Mesothelial cell of epicardium (in vitro differentiated cells): ENCODE measurements at regions not wholly inside any gene's neighbourhood (a gene's known extent, or its start where the extent isn't known, plus 50 kb on each side); places are given as distances from the start of the nearest gene placed in this dataset.

Experiments used
- DNase-seq, 2 experiments: peaks; one replicate each; pipeline ENCODE4 v3.0.0; 2021; ENCODE audit warnings: low spot score in 2 of 2; ENCODE audit not compliant: unreplicated experiment in 2 of 2
- H3K27ac Mint-ChIP-seq: 2 replicates; pipeline ENCODE4 v1.8.0; 2021; ENCODE audit warnings: mixed read lengths
- H3K27me3 Mint-ChIP-seq: 2 replicates; pipeline ENCODE4 v1.8.0; 2021; ENCODE audit warnings: low read depth, mixed read lengths
- H3K36me3 Mint-ChIP-seq: 2 replicates; pipeline ENCODE4 v1.8.0; 2021; ENCODE audit warnings: mixed read lengths
- H3K4me1 Mint-ChIP-seq: 2 replicates; pipeline ENCODE4 v1.8.0; 2021; ENCODE audit warnings: mixed read lengths
- H3K4me3 Mint-ChIP-seq: 2 replicates; pipeline ENCODE4 v1.8.0; 2021; ENCODE audit warnings: mild to moderate bottlenecking, moderate library complexity, mixed read lengths
- H3K9me3 Mint-ChIP-seq: 2 replicates; pipeline ENCODE4 v1.8.0; 2021; ENCODE audit warnings: mixed read lengths
- CTCF ChIP-seq: fragments of 200-600 bp; sonication (generic); IDR thresholded peaks from one replicate; pipeline ENCODE4 v1.5.0; 2021; ENCODE audit warnings: antibody characterized with exemption; ENCODE audit not compliant: unreplicated experiment

DNA sequence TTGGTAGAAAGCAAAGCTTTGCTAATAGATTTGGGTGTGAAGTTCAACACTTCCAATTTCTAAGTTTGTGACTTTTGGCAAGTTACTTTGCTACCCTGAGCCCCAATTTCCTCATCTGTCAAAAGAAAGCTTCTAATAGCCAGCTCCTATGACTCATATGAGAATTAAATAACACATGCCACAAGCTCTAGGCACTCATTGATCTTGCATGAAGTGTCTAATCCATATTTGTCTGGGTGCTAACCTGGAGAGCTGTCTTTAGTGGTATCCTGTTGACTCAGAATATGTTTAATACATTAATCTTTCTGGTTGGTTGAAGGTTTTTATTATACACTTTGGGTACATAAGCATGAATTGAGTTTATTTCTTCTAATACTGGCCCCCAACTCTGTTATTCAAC lies 188.8 kb downstream of the POSTN start:
- no peaks in the 10 kb centered on the region for H3K36me3 Mint-ChIP-seq
- peak overlapping the region; percentile 37 for H3K27ac Mint-ChIP-seq
- no peak overlapping the region for H3K4me3 Mint-ChIP-seq
- DNase-seq = no peak
- peaks cover 51% of the 10 kb centered on the region for H3K4me1 Mint-ChIP-seq
- H3K27me3 Mint-ChIP-seq = no peaks in the 10 kb centered on the region
- no peak for TF ChIP-seq CTCF
- H3K9me3 Mint-ChIP-seq = peaks cover 8% of the 10 kb centered on the region

DNA sequence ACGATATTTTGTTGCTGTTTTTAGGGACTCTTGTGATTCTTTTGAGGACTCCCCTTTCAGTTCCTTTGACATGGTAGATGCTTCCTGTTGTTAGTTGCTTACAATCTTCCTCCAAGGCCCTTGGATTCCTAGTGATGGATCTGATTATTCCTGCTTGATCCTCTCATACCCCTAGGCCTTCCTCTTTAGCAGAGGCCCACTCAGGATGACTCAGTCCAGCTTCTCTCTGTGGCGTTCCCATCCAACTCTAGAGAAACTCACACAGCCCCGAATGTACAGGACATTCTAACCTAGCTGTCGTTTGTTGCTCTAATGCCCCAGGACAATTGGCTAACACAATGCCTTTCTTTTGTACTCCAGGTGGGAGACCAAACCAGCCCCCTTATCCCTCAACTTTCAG lies 191.4 kb downstream of the POSTN start:
- H3K4me1 Mint-ChIP-seq = peaks cover 32% of the 10 kb centered on the region
- no peak overlapping the region for H3K4me3 Mint-ChIP-seq
- no peak overlapping the region for H3K27ac Mint-ChIP-seq
- peaks cover 9% of the 10 kb centered on the region for H3K9me3 Mint-ChIP-seq
- no peaks in the 10 kb centered on the region for H3K36me3 Mint-ChIP-seq
- DNase-seq = no peak
- no peak for TF ChIP-seq CTCF
- H3K27me3 Mint-ChIP-seq = no peaks in the 10 kb centered on the region

DNA sequence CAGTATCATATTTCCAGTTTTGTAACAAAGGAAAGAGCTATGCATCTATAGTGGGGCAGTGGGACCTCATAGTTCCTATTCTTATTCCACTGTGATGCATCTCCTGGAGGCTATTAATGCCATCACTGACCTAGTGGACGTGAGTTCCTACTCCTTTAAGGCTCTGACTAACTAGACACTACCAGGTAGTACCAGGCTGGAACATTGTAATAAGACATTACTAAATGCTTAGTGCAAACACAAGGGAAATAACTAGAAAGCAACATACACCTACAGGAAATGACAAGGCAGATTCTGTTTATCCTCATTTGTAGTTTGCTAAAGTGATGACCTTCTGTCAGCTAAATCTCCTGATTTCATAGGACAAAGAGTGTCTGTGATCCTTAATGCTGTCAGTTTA lies 192.5 kb downstream of the POSTN start:
- no peak for TF ChIP-seq CTCF
- H3K27me3 Mint-ChIP-seq = no peaks in the 10 kb centered on the region
- no peak for DNase-seq
- no peak overlapping the region for H3K27ac Mint-ChIP-seq
- H3K4me3 Mint-ChIP-seq = no peak overlapping the region
- peaks cover 24% of the 10 kb centered on the region for H3K4me1 Mint-ChIP-seq
- H3K36me3 Mint-ChIP-seq = no peaks in the 10 kb centered on the region
- peaks cover 13% of the 10 kb centered on the region for H3K9me3 Mint-ChIP-seq

GRCh38 chr13:37403776-37404527 lies 194.6 kb downstream of the POSTN start:
- Mint-ChIP-seq H3K27ac (no peak overlapping the region), H3K27me3 (no peaks in the 10 kb centered on the region), H3K4me3 (no peak overlapping the region), H3K36me3 (peaks cover 3% of the 10 kb centered on the region), H3K4me1 (peaks cover 11% of the 10 kb centered on the region), H3K9me3 (peaks cover 29% of the 10 kb centered on the region)
- no peak for DNase-seq
- no peak for TF ChIP-seq CTCF

DNA sequence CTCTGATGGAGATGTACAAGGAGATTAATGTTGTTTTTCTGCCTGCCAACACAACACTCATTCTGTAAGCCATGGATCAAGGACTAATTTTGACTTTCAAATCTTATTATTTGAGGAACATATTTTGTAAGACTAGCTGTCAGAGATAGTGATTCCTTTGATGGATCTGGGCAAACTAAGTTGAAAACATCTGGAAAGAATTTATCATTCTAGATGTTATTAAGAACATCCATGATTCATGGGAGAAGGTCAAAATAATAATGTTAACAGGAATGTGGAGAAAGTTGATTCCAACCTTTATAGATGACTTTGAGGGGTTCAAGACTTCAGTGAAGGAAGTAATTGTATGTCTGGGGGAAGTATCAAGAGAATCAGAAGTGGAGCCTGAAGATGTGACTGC lies 196.8 kb downstream of the POSTN start:
- H3K4me3 Mint-ChIP-seq = no peak overlapping the region
- H3K27me3 Mint-ChIP-seq = no peaks in the 10 kb centered on the region
- no peak overlapping the region for H3K27ac Mint-ChIP-seq
- H3K4me1 Mint-ChIP-seq = no peaks in the 10 kb centered on the region
- H3K36me3 Mint-ChIP-seq = peaks cover 5% of the 10 kb centered on the region
- peaks cover 47% of the 10 kb centered on the region for H3K9me3 Mint-ChIP-seq
- DNase-seq = no peak
- TF ChIP-seq CTCF = no peak
